KBM-7 (cell line): ENCODE measurements at regions not wholly inside any gene's neighbourhood (a gene's known extent, or its start where the extent isn't known, plus 50 kb on each side); places are given as distances from the start of the nearest gene placed in this dataset.
"Not testable (repeated sequence)": the region's sequence is repeated elsewhere in the genome, so short reads cannot be mapped to it uniquely, and the experiment has no call there.

Source experiments
- DNase-seq: peaks from one replicate; pipeline ENCODE4 v3.0.0-alpha.2; 2015
- in situ Hi-C: fragments of 300-500 bp; cut with MboI; formaldehyde crosslinking; loops from 2 replicates; pipeline ENCODE4 v1.14.3; 2020; ENCODE audit warnings: low sequenced_read_pairs, low pct_unique_long_range_greater_than_20kb, mixed read lengths

- peak; percentile 66 for DNase-seq
- in situ Hi-C loops: no loop called here
Observed at GRCh38 chr12:47361389-47362021, 281.7 kb upstream of the AMIGO2 start.

GRCh38 chr12:47360771-47361388 is 281.1 kb upstream of the AMIGO2 start:
- DNase-seq: peak; percentile 90

GRCh38 chr12:47360093-47360480 is 280.3 kb upstream of the AMIGO2 start:
- no peak for DNase-seq
- in situ Hi-C loops: no loop called here

More at GRCh38 chr12:47360771-47361388, 281.1 kb upstream of the AMIGO2 start:
- in situ Hi-C loops: no loop called here

GRCh38 chr12:47359310-47360092 is 279.7 kb upstream of the AMIGO2 start:
- no peak for DNase-seq
- in situ Hi-C loops: no loop called here

GRCh38 chr12:47357006-47357405 is 277.2 kb upstream of the AMIGO2 start:
- DNase-seq, in situ Hi-C loops: not testable (repeated sequence)

GRCh38 chr12:47356129-47356700 is 276.5 kb upstream of the AMIGO2 start:
- DNase-seq: peak; percentile 97
- in situ Hi-C loops: no loop called here

- in situ Hi-C loops: no loop called here
- DNase-seq: no peak
Observed at GRCh38 chr12:47353508-47353907, 273.7 kb upstream of the AMIGO2 start.

GRCh38 chr12:47352067-47352466 is 272.3 kb upstream of the AMIGO2 start:
- DNase-seq: no peak
- in situ Hi-C loops: no loop called here

GRCh38 chr12:47351526-47351925 is 271.8 kb upstream of the AMIGO2 start:
- in situ Hi-C loops: no loop called here
- DNase-seq: no peak

GRCh38 chr12:47350062-47350408 is 270.3 kb upstream of the AMIGO2 start:
- in situ Hi-C loops: no loop called here
- peak; percentile 41 for DNase-seq

- in situ Hi-C loops: no loop called here
Observed at GRCh38 chr12:47349137-47350061, 269.6 kb upstream of the AMIGO2 start.

GRCh38 chr12:47348206-47348605 is 268.4 kb upstream of the AMIGO2 start:
- in situ Hi-C loops: no loop called here
- DNase-seq: no peak

More at GRCh38 chr12:47349137-47350061, 269.6 kb upstream of the AMIGO2 start:
- DNase-seq: peak; percentile 59

GRCh38 chr12:47346251-47347019 is 266.7 kb upstream of the AMIGO2 start:
- DNase-seq: no peak

GRCh38 chr12:47343684-47344567 is 264.2 kb upstream of the AMIGO2 start:
- DNase-seq: no peak
- in situ Hi-C loops: no loop called here

More at GRCh38 chr12:47346251-47347019, 266.7 kb upstream of the AMIGO2 start:
- in situ Hi-C loops: no loop called here

GRCh38 chr12:47340411-47341015 is 260.8 kb upstream of the AMIGO2 start:
- DNase-seq: no peak
- in situ Hi-C loops: no loop called here

GRCh38 chr12:47337581-47337980 is 257.8 kb upstream of the AMIGO2 start:
- in situ Hi-C loops: no loop called here
- no peak for DNase-seq

GRCh38 chr12:47333271-47333858 is 253.6 kb upstream of the AMIGO2 start:
- in situ Hi-C loops, DNase-seq: not testable (repeated sequence)
